DMS 273 treated with DMSO at 0.1 percent for 48 hours (cell line): ENCODE measurements at regions not wholly inside any gene's neighbourhood (a gene's known extent, or its start where the extent isn't known, plus 50 kb on each side); places are given as distances from the start of the nearest gene placed in this dataset.
A peak's percentile ranks its signal among the peaks of the same experiment; 100 is the strongest.

Experiments
- DNase-seq: peaks from one replicate; lab custom pipeline; 2025; lab: John Stamatoyannopoulos, UW

GRCh38 chr12:76611533-76611932, 52.0 kb upstream of the OSBPL8 start:
- DNase-seq, result no peak

- DNase-seq, result no peak
These were observed 54.8 kb upstream of the OSBPL8 start for GRCh38 chr12:76614364-76614763.

- no peak for DNase-seq
These were observed 58.5 kb upstream of the OSBPL8 start for GRCh38 chr12:76618031-76618430.

GRCh38 chr12:76621582-76622024, 62.0 kb upstream of the OSBPL8 start:
- DNase-seq, result peak; percentile 11

GRCh38 chr12:76622351-76622750, 62.8 kb upstream of the OSBPL8 start:
- DNase-seq, result no peak

- DNase-seq, result no peak
These were observed 63.3 kb upstream of the OSBPL8 start for GRCh38 chr12:76622915-76623314.

GRCh38 chr12:76623931-76624330, 64.4 kb upstream of the OSBPL8 start:
- DNase-seq, result no peak

GRCh38 chr12:76627346-76628135, 68.0 kb upstream of the OSBPL8 start:
- no peak for DNase-seq

GRCh38 chr12:76628745-76629144, 69.2 kb upstream of the OSBPL8 start:
- no peak for DNase-seq

- no peak for DNase-seq
These were observed 72.2 kb upstream of the OSBPL8 start for GRCh38 chr12:76631741-76632140.

GRCh38 chr12:76633415-76633814, 73.8 kb upstream of the OSBPL8 start:
- no peak for DNase-seq

- no peak for DNase-seq
These were observed 74.6 kb upstream of the OSBPL8 start for GRCh38 chr12:76634133-76634532.

GRCh38 chr12:76636121-76636692, 76.6 kb upstream of the OSBPL8 start:
- DNase-seq, result no peak

GRCh38 chr12:76637807-76638206, 78.2 kb upstream of the OSBPL8 start:
- no peak for DNase-seq

GRCh38 chr12:76639646-76640045, 80.1 kb upstream of the OSBPL8 start:
- no peak for DNase-seq

GRCh38 chr12:76641073-76641472, 81.5 kb upstream of the OSBPL8 start:
- no peak for DNase-seq

- no peak for DNase-seq
These were observed 82.4 kb upstream of the OSBPL8 start for GRCh38 chr12:76641961-76642360.

- DNase-seq, result no peak
These were observed 83.9 kb upstream of the OSBPL8 start for GRCh38 chr12:76643438-76643837.

- DNase-seq, result no peak
These were observed 85.4 kb upstream of the OSBPL8 start for GRCh38 chr12:76644950-76645349.

- no peak for DNase-seq
These were observed 86.4 kb upstream of the OSBPL8 start for GRCh38 chr12:76645934-76646333.

GRCh38 chr12:76646366-76646765, 86.8 kb upstream of the OSBPL8 start:
- DNase-seq, result no peak

GRCh38 chr12:76649099-76649498, 89.5 kb upstream of the OSBPL8 start:
- DNase-seq, result no peak

- no peak for DNase-seq
These were observed 92.8 kb upstream of the OSBPL8 start for GRCh38 chr12:76652402-76652801.

- no peak for DNase-seq
These were observed 93.8 kb upstream of the OSBPL8 start for GRCh38 chr12:76653342-76653741.
